ENCODE measurements at regions not wholly inside any gene's neighbourhood (a gene's known extent, or its start where the extent isn't known, plus 50 kb on each side); places are given as distances from the start of the nearest gene placed in this dataset.

DNA sequence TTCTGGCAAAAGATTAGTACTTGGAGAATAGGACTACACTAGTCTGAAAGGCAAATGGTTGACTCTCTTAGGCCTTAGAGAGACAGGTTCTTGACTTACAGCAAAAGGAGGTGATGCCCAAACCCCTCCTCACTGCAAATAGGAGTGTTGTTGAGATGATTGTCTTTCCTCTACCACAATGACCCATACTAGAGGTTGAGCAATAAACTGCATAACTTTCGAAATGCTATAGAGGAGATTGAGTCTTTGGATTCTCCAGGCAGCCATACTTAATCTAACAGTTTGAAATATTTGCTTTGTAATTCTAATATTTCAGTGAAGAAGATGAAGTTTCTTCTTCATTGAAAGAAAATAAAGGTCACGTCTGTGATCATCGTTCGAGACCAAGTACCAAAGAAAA, 498.5 kb upstream of the GBE1 start:
- TF ChIP-seq, protein P1, sequence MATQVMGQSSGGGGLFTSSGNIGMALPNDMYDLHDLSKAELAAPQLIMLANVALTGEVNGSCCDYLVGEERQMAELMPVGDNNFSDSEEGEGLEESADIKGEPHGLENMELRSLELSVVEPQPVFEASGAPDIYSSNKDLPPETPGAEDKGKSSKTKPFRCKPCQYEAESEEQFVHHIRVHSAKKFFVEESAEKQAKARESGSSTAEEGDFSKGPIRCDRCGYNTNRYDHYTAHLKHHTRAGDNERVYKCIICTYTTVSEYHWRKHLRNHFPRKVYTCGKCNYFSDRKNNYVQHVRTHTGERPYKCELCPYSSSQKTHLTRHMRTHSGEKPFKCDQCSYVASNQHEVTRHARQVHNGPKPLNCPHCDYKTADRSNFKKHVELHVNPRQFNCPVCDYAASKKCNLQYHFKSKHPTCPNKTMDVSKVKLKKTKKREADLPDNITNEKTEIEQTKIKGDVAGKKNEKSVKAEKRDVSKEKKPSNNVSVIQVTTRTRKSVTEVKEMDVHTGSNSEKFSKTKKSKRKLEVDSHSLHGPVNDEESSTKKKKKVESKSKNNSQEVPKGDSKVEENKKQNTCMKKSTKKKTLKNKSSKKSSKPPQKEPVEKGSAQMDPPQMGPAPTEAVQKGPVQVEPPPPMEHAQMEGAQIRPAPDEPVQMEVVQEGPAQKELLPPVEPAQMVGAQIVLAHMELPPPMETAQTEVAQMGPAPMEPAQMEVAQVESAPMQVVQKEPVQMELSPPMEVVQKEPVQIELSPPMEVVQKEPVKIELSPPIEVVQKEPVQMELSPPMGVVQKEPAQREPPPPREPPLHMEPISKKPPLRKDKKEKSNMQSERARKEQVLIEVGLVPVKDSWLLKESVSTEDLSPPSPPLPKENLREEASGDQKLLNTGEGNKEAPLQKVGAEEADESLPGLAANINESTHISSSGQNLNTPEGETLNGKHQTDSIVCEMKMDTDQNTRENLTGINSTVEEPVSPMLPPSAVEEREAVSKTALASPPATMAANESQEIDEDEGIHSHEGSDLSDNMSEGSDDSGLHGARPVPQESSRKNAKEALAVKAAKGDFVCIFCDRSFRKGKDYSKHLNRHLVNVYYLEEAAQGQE (IDR thresholded peaks at IDR 0.05; ENCODE audit: insufficient read depth in 1 of 2, low read depth in 2 of 2, low read length in 2 of 2) = no peak
- TF ChIP-seq POLR2AphosphoS5 (IDR thresholded peaks at IDR 0.05; ENCODE audit: low read depth, low read length) = no peak
